DMS 273 treated with DMSO at 0.1 percent for 48 hours (cell line): ENCODE measurements at regions not wholly inside any gene's neighbourhood (a gene's known extent, or its start where the extent isn't known, plus 50 kb on each side); places are given as distances from the start of the nearest gene placed in this dataset.

Source experiments
- DNase-seq: peaks from one replicate; lab custom pipeline; 2025; lab: John Stamatoyannopoulos, UW

DNA sequence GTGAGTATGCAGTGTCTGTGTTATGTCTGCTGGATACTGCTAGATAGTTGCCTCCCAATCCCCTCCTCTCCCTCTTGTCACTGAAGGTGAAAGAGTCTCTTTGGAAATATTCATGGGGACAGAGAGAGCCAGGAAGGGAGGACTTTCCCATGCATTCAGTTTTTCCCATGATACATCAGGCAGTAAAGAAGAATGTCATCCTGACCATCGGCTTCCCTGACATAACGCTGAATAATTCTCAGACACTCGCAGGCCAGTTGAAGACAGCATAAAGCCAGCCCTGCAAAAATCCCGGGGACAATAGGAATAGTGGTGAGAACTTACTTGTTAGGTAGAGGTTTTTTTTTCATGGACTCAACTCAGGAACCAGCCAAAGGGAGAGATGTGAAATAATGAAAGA lies 58.1 kb downstream of the KLF4 start:
- DNase-seq, result no peak

DNA sequence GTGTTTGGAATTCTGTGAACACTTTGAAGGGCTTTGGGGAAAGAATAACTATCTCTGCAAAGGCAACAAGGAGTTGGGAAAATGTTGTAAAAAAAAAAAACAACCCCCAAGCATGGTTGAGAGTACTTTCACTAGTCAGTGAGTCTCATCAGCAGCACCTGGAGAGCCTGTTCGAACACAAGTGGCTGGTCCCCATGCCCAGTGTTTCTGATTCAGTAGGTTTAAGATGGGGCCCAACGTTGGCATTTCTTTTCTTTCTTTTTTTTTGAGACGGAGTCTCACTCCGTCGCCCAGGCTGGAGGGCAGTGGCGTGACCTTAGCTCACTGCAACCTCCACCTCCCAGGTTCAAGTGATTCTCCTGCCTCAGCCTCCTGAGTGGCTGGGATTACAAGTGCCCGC lies 59.5 kb downstream of the KLF4 start:
- DNase-seq, result no peak

DNA sequence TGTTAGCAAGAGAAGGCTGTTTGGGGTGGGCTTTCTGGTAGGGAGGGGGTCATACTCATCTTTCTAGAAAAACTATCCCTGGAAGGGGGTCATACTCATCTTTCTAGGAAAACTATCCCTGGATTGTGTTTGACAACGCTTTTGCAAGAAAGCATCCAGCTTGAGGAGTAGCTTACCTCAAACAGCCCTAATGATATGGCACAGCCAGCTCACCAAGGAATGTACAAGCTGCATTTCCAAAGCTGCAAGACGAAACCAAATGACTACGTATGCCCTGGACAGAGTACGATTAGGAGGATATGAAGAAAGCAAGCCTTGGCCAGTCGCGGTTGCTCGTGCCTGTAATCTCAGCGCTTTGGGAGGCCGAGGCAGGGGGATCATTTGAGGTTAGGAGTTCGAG lies 63.4 kb downstream of the KLF4 start:
- no peak for DNase-seq

DNA sequence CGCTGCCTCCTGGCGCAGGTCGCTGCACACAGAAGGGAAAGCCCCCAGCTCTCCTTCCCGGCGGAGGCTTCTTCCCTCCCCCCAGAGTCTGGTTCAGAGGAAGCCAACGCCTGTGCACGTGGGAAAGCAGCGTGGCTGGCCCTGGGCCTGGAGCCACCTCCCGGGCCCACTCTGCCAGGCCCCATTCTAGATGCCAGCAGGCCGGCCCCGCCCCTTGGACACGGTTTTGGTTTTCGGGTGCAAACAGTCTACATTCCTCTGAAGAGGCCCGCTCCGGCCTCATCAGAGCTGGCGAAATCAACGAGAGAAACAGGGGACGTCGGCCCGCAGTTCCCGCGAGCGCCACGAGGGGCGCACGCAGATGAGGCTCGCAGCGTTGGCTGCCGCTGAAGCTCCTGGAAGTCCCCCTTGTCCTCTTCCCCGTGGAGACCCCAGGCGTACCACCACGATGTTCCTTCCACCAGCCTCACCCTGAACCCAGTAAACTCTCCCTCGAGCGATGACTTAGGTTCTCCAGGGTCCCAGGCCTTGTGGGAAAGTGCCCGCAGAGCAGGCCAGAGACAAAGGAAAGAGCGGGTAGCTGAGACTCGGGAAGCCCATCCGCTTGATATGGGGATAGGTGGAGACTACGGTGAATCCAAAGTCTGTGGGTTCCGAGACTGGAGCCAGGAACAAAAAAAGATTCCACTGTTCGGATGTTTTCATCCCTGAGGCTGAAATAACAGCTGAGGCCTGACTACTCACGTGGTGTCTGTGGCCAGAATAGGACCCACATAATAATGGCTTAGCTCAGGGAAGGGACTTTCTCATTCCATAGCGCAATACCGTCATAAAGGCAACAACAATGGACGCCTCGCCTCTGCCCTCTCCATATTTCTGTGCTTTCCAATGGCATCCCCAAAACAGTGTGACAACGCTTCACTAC lies 64.2 kb downstream of the KLF4 start:
- no peak for DNase-seq

DNA sequence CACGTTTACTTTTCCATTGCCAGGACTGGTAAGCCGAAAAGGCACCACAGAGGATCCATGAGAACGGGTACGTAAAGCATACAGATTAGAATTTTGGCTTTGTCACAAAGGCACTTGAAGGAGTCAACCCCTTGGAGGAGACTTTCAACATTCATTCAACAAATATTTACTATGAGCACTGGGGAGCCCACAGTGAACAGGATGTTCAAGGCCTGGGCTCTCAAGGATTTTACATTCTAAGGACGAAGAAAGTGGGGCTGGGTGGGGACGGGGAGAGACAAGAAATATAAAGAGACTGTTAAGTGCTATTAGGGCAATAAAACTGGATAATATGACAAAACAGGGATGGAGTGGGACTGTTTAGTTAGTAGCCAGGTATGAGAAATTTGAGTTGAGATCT lies 66.0 kb downstream of the KLF4 start:
- no peak for DNase-seq

DNA sequence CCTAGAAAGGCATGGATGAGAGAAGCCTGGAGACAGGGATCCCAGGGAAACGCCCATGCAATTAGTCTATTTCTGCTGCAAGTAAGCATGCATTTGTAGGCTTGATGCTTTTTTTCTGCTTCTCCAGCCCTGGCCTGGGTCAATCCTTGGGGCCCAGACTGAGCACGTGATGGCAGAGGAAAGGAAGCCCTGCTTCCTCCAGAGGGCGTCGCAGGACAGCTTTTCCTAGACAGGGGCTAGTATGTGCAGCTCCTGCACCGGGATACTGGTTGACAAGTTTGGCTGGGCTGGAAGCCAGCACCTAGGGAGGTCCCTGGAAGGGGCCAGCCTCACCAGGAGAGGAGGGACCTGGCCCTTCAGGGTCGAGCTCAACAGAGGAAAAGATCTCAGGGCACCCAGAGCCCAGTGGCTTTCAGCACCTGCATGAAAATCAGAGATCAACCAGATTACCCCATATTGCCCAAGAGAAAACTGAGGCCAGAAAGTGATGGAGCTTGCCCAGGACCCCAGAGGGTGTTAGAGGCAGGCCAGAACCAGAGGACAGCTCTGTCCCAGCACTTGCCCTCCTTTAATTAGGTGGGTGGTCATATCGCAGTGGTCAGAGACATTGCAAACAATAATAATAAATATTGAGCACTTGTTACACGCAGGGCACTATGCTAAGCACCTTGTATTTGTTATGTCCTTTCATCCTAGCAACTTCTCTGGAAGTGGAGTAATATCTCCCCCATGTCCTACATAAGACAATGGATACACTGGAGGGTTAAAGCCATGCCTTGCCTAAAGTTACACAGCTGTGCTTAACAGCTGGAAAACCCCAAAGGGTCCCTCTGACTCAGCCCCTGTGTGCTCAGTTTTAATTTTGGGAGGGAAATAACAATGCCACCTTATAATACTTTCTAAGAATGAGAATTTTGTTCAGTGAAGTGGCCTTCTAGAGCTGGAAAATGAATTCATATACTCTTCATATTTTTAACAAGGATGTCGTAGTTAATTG lies 67.1 kb downstream of the KLF4 start:
- peak; percentile 31 for DNase-seq

DNA sequence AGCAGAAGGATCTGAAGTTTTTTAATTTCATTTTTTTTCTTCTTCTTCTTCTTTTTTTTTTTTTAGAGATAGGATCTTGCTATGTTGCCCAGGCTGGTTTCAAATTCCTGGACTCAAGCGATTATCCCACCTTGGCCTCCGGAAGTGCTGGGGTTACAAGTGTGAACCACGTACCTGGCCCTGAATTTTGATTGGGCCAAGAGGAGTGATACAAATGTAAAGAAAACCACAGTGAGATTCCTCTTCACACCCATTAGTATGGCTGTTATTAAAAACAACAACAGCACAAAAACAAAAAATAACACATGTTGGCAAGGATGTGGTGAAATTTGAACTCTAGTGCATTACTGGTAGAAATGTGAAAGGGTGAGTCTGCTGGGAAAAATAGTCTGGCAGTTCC lies 79.1 kb downstream of the KLF4 start:
- no peak for DNase-seq

DNA sequence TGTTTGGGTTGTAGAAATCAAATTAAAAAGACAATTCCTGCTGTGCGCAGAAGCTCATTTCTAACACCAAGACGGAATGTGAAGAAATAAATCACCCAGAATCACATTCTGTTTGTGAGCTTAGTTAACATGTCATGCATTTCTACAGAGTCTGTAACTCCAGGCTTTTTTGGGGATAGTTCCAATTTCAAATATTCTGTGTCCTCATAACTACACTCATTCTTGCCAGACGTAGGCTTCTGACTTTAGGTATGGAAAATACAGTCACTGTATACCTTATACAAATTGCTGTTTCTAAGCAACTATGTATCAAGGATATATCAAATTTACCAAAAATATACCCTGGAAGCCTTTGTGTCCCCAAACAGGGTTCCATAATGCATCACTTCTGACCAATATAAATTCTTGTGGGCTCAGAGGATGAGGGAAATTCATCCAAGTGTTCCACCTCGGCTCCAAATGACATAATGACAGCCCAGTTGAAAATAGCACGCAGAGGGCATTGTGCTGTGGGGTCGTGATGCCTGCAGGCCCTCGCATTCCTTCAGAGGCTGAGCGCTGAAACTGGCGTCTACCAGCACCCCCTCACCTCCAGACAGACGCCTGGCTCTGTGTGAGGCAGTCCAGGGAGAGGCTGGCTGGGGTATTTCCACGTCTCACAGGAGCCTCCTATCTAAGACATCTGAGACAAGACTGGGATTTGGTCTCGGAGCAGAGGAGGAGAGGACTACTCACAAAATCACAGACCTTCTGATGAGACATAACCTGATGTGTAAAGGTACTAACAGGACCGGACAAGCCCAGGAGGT lies 79.8 kb downstream of the KLF4 start:
- no peak for DNase-seq

DNA sequence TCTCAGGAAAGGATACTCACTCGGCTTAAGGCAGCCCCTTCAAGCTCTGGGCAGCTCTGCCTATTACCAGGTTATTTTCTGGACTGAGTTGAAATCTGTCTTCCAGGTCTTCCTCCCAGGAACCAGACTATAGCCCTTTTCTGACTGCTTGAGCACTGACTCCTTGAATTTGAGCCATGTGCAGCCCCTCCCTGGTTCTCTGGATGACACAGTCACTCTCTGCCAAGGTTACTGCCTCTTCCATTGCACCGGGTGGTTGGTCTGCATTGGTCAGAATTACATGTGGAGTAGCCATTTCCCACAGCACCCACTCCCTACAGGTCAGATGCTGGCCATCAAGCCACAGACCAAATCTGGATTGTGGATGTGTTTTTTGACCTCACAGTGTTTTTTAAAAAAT lies 81.9 kb downstream of the KLF4 start:
- DNase-seq, result no peak

DNA sequence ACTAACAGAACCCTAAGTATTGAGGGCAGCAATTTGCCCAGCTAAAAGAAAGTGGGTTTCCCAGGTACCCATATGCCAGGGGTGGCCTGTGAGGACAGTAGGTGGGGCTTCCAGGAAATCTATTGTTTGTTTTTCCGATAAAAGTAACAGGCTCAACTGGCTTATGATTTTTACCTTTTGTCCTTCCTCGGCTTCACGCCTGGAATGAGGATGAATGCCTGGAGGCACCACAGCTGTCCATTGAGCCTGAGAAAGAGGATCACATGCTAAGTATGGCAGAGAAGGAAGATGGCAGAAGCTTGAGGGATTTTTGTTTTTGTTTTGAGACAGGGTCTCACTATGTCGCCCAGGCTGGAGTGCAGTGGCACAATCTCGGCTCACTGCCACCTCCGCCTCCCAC lies 84.1 kb downstream of the KLF4 start:
- no peak for DNase-seq

DNA sequence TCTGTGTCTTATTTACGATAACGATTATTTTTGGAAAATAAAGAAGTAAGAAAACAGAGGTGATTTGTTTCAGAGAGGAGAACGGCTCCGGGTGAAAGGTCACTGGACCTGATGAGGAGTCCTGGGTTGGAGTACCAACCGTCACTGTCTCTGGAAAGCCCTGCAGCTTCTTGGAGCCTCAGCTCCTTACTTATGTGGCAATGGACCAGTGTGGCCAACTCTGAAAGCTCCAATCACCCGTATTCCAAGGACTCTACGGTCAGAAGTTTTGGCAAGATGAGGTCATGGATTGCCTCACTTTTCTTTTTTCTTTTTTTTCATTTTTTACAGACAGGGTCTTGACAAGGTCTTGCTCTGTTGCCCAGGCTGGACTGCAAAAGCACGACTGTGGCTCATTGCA lies 84.8 kb downstream of the KLF4 start:
- no peak for DNase-seq

DNA sequence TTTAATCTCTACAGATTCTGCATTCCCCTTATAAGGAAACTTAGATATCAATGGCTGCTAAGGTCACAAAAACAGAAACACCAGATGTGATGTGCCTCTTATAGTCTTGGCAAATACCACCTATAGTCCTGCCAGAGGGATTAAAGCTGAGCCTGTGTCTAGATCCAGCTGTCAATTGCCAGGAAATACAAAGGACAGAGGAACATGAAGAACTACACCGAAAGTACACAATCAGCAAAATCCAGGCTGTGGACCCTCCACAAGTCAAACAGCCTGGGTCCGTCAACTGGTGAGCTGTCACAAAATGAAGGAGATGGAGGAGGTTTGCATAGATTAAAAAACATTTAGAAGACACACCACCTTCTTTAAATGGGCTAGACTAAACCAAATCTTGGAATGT lies 85.4 kb downstream of the KLF4 start:
- peak; percentile 58 for DNase-seq

DNA sequence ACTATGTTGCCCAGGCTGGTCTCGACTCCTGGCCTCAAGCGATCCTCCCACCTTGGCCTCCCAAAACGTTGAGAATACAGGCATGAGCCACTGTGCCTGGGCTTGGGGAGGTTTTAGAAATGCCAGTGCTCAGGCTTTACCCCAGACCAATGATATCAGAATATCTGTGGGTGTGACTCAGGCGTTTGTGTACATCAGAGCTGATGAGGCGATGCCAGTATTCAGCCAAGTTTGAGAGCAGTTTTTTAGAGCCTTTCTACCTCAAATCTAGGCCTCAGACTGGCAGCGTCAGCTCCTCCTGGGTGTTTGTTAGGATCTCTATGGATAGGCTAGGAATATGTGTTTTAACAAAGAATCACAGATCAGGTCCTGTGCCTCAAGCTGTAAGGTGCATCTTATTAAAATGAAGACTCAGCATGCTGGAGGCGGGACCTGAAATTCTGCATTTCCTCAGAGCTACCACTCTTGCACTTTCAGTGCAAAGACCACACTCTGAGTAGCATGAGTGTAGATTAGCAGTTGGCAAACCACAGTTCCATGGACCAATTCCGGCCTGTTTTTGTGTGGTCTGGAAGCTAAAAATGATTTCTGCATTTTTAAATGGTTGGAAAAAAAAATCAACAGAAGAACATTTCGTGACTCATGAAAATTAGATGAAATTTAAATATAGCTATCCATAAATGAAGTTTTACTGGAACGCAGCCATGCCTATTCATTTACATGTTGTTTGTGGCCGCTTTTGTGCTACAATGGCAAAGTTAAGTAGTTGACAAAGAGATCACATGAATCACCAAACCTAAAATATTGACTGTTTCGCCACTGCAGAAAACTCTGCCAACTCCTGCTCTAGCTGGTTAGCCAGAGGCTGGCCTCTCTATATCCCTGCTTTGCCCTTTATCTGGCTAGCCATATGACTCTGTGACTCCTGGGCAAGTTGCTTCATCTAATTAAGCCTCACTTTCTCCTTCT lies 92.2 kb downstream of the KLF4 start:
- no peak for DNase-seq

DNA sequence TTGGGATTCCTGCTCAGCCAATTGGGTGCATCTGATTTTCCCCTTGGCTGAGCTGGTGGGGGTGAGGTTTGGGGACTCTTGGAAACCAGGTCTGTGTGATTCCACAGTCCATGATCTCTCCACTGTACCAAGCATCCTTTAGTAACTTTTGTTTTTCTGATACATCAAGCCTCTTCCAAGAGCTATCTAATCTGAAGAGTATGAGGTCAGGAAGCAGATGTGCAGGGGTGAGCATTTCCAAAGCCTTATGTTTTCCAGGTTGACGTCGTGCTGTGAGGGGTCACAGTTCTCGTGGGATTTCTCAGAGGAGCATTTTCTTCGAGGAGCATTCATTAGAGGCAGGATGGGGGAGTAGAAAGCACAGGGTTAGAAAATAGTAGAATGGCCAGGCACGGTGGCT lies 95.3 kb downstream of the KLF4 start:
- no peak for DNase-seq

DNA sequence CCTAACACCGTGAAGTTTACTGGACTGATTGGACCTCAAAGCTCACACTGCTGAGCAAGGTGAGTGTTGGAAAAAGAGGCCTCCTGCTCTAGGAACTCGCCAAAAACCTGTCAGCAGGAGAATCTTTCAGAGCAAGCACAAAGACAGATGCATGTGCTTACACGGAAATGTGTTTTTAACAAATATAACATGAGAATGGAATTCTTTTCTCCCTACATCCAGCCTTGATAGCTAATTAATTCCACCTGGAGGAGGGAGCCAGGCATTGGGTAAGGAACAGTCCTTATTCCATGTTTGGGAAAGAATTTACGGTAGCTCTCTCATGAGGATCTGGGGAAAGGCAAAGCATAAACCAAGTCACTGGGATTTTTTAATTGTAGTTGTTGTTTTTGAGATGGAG lies 98.8 kb downstream of the KLF4 start:
- no peak for DNase-seq

DNA sequence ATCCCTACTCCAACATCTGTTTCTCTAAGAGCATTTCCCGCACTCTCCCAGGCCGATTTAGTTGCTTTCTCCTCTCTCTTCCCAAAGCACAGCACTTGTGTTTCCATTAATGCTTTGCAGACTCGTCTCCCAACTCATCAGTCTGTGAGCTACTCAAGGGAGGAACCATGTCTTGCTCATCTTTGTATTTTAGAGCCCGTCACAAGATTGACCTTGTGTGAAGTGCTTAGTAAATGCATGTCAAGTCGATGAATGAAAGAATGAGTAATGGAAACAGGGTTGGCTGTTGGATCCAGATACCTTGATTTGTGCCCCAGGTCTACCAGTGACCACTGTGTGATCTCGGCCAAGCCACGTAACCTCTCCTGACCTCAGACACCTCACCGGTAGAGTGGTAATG lies 99.3 kb downstream of the KLF4 start:
- DNase-seq, result no peak

DNA sequence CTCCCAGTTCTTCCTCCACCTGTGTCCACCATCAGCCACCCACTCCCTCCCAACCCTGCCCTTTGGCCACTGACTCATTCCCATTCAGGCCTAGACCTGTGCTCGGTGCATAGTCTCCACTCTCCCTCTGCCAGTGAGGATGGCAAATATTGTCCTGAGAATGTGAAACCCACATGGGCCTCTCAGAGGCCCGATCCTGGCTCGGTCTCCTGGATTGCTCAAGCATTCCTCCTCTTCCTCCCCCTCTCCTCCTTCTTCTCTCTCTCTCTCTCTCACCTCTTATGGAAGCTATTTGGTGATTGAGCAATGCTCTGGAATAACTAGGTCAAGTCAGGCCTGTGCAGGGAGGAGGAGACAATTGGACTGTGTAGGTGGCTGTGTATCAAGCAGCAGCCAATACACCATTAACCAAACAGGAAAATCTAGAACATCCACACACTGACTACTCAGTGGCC lies 99.9 kb downstream of the KLF4 start:
- no peak for DNase-seq

DNA sequence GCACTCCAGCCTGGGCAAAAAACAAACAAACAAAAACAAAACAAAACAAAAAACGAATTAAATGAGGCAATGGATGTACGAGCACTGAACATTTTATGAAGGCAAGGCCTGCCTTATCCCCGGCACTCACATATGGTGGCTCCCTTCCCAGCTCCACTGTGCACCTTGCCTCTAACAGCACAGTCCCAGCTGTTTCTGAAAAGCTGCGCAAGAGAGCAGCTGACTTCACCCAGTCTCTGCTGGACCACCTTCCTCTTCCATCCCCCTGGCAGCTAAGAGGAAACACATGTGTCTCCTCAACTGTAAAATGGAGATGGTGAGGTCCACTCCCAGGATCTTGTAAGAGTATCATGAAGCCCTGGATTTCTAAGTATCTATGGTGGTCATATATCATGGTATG lies 100.7 kb downstream of the KLF4 start:
- no peak for DNase-seq

DNA sequence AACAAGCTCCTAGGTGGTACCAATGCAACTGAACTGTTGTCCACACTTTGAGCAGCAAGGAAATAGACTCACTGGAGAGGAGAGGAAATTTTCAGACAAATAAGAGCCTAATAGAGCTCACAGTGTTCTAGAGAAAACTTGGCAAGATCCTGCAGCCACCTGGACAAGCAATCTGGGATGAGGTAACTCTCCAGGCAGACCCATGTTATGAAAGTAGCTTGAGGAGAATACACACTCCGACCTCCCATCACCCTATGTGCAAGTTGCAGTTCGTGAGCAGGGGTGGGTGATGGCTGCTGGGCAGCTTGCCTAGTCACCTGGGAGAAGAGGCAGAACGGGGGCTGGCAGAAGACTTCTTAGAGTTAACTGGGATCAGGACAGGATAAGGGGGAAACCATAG lies 102.2 kb downstream of the KLF4 start:
- DNase-seq, result peak; percentile 65

DNA sequence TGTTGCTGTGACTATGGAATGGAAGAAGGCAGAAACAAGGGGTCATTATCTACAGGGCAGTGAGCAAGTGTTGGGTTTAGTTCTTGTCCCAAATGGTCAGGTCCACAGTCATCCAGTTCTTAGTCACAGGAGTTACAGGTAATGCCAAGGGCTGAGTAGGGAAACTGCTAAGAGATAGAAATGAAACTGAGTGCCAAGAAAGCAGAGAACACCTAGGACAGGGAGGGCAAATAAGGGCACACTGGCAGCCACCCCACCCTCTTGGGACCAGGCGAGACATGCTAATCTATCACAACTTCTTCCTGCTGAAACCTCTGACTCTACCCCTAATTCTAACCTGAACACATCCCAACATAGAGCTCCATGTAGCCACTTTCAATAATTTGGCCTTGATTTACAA lies 103.2 kb downstream of the KLF4 start:
- DNase-seq, result peak; percentile 22
